GM04503 (cell line): ENCODE measurements at regions not wholly inside any gene's neighbourhood (a gene's known extent, or its start where the extent isn't known, plus 50 kb on each side); places are given as distances from the start of the nearest gene placed in this dataset.

Source experiments
- DNase-seq: peaks from one replicate; pipeline ENCODE4 v3.0.0-alpha.2; 2012; ENCODE audit warnings: low read depth

- DNase-seq, result no peak
These were observed 217.0 kb downstream of the DMRT2 start for GRCh38 chr9:1267141-1267570.

- no peak for DNase-seq
These were observed 217.4 kb downstream of the DMRT2 start for GRCh38 chr9:1267581-1267980.

- no peak for DNase-seq
These were observed 219.6 kb downstream of the DMRT2 start for GRCh38 chr9:1269533-1270315.

GRCh38 chr9:1271367-1271766 lies 221.2 kb downstream of the DMRT2 start:
- no peak for DNase-seq

- DNase-seq, result no peak
These were observed 221.6 kb downstream of the DMRT2 start for GRCh38 chr9:1271786-1272185.

GRCh38 chr9:1272488-1272887 lies 222.3 kb downstream of the DMRT2 start:
- no peak for DNase-seq

GRCh38 chr9:1273859-1274258 lies 223.7 kb downstream of the DMRT2 start:
- no peak for DNase-seq

- no peak for DNase-seq
These were observed 224.2 kb downstream of the DMRT2 start for GRCh38 chr9:1274334-1274733.

- no peak for DNase-seq
These were observed 226.3 kb downstream of the DMRT2 start for GRCh38 chr9:1276474-1276873.

- no peak for DNase-seq
These were observed 234.6 kb downstream of the DMRT2 start for GRCh38 chr9:1284727-1285126.

- DNase-seq, result no peak
These were observed 235.4 kb downstream of the DMRT2 start for GRCh38 chr9:1285526-1285925.

GRCh38 chr9:1292384-1292783 lies 242.2 kb downstream of the DMRT2 start:
- no peak for DNase-seq

- DNase-seq, result no peak
These were observed 244.6 kb downstream of the DMRT2 start for GRCh38 chr9:1294641-1295258.

- DNase-seq, result no peak
These were observed 246.2 kb downstream of the DMRT2 start for GRCh38 chr9:1296331-1296730.

- DNase-seq, result no peak
These were observed 247.9 kb downstream of the DMRT2 start for GRCh38 chr9:1298046-1298445.

GRCh38 chr9:1300941-1301340 lies 250.8 kb downstream of the DMRT2 start:
- DNase-seq, result no peak

GRCh38 chr9:1303932-1304331 lies 253.8 kb downstream of the DMRT2 start:
- DNase-seq, result no peak

GRCh38 chr9:1311462-1312042 lies 261.4 kb downstream of the DMRT2 start:
- no peak for DNase-seq

GRCh38 chr9:1319436-1319835 lies 269.3 kb downstream of the DMRT2 start:
- DNase-seq, result no peak

- DNase-seq, result no peak
These were observed 269.9 kb downstream of the DMRT2 start for GRCh38 chr9:1320051-1320557.

- no peak for DNase-seq
These were observed 270.5 kb downstream of the DMRT2 start for GRCh38 chr9:1320607-1321195.

GRCh38 chr9:1327467-1327866 lies 277.3 kb downstream of the DMRT2 start:
- DNase-seq, result no peak

- no peak for DNase-seq
These were observed 278.2 kb downstream of the DMRT2 start for GRCh38 chr9:1328341-1328740.
